Ascending aorta (tissue), 2 donors: ENCODE measurements at regions not wholly inside any gene's neighbourhood (a gene's known extent, or its start where the extent isn't known, plus 50 kb on each side); places are given as distances from the start of the nearest gene placed in this dataset.
A peak's percentile ranks its signal among the peaks of the same experiment; 100 is the strongest.

Experiments used
- DNase-seq, 2 donors: peaks; one replicate each; pipeline ENCODE4 v3.0.0-alpha.2; 2019; ENCODE audit warnings: low spot score in 2 of 2
- H3K27ac ChIP-seq, 2 donors: fragments of 200-600 bp; sonication (generic); one replicate each; pipeline ENCODE4 v1.5.1; 2016 to 2017; ENCODE audit warnings: mild to moderate bottlenecking in 1 of 2
- H3K27me3 ChIP-seq: fragments of 200-600 bp; sonication (generic); one replicate; pipeline ENCODE4 v1.5.1; 2017
- H3K36me3 ChIP-seq, 2 donors: fragments of 200-600 bp; sonication (generic); one replicate each; pipeline ENCODE4 v1.5.1; 2016
- H3K4me1 ChIP-seq, 2 donors: fragments of 200-600 bp; sonication (generic); one replicate each; pipeline ENCODE4 v1.5.1; 2016 to 2017; ENCODE audit warnings: mild to moderate bottlenecking in 1 of 2
- H3K4me3 ChIP-seq, 2 donors: fragments of 200-600 bp; sonication (generic); one replicate each; pipeline ENCODE4 v1.5.1; 2016 to 2017; ENCODE audit warnings: mild to moderate bottlenecking in 1 of 2
- H3K9me3 ChIP-seq, 2 donors: fragments of 200-600 bp; sonication (generic); one replicate each; pipeline ENCODE4 v1.5.1; 2016
- CTCF ChIP-seq, 3 experiments: fragments of 200-600 bp in 2 of 3; fragments of 450-650 bp in 1 of 3; sonication (generic) in 2 of 3; IDR thresholded peaks; one replicate each; pipeline ENCODE4 v1.5.1; 2016 to 2019; ENCODE audit warnings: antibody characterized with exemption in 3 of 3, mild to moderate bottlenecking in 1 of 3, moderate library complexity in 1 of 3
- intact Hi-C: fragments of 100-400 bp; cut with DNase I; formaldehyde crosslinking; loops from one replicate; pipeline ENCODE4 v1.15.1; 2023

DNA sequence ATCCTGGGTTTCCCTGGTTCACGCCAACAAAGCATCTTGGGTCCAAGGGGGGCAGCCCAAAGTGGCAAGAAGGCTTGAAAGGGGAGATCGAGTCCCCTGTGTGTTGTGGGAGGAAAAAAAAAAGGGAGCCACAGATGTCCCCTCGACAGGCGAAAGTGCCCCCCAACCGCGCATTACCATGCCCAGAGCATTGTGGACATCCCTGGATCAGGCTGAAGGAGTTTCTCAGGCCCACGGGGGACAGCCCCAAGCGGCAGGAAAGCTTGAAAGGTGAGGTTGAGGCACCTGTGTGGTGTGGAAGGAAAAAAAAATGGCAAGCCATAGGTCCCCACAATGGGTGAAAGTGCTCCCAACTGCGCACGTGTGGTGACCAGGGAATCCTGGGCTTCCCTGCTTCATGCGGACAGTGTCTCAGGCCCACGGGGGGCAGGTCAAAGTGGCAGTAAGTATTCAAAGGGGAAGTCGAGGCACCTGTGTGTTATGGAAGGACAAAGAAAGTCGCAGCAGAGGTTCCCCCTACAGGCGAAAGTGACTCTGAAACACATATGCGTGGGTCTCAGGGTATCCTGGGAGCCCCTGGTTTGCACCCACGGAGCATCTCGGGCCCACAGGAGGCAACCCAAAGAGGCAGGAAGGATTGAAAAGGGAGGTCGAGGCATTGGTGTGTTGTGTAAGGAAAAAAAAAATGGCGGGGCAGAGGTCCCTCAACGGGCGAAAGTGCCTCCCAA is 580.1 kb downstream of the ALG10 start:
- H3K36me3 ChIP-seq: no peaks in the 10 kb centered on the region
- no peak overlapping the region for H3K4me3 ChIP-seq
- H3K4me1 ChIP-seq: no peaks in the 10 kb centered on the region
- intact Hi-C loops: no loop called here
- H3K27me3 ChIP-seq: no peaks in the 10 kb centered on the region
- no peak for TF ChIP-seq CTCF (IDR thresholded peaks at IDR 0.05)
- no peak for DNase-seq
- peaks cover 14 to 22% of the 10 kb centered on the region in 2 donors for H3K9me3 ChIP-seq
- H3K27ac ChIP-seq: no peak overlapping the region

DNA sequence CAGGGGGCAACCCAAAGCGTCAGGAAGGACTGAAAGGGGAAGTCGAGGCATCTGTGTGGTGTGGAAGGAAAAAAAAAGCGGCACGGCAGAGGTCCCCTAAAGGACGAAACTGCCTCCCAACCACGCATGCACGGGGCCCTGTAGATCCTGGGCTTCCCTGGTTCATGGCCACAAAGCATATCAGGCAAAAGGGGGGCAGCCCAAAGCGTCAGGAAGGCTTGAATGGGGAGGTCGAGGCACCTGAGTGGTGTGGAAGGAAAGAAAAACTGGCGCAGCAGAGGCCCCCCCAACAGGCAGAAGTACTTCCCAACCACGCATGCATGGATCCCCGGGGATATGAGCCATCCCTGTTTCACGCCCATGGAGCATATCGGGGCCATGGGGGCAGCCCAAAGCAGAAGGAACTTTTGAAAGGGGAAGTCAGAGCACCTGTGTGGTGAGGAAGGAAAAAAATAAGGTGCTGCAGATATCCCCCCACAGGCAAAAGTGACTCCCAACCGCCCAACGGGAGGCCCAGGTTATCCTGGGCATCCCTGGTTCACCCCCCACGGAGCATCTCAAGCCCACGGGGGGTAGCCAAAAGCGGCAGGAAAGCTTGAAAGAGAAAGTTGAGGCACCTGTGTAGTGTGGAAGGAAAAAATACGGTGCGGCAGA is 581.2 kb downstream of the ALG10 start:
- intact Hi-C loops: no loop called here
- peaks cover 20 to 26% of the 10 kb centered on the region in 2 donors for H3K9me3 ChIP-seq

GRCh38 chr12:34604227-34604626 is 581.9 kb downstream of the ALG10 start:
- no peak for DNase-seq
- Histone ChIP-seq H3K27me3 (no peaks in the 10 kb centered on the region), H3K9me3 (peaks cover 15 to 25% of the 10 kb centered on the region in 2 donors), H3K36me3 (no peaks in the 10 kb centered on the region), H3K4me1 (no peaks in the 10 kb centered on the region), H3K4me3 (no peak overlapping the region), H3K27ac (no peak overlapping the region)
- intact Hi-C loops: no loop called here
- TF ChIP-seq CTCF (IDR thresholded peaks at IDR 0.05): no peak

More for the DNA sequence above, 581.2 kb downstream of the ALG10 start:
- H3K4me3 ChIP-seq: no peak overlapping the region
- H3K27ac ChIP-seq: no peak overlapping the region
- no peaks in the 10 kb centered on the region for H3K4me1 ChIP-seq
- TF ChIP-seq CTCF (IDR thresholded peaks at IDR 0.05): no peak
- no peaks in the 10 kb centered on the region for H3K36me3 ChIP-seq
- H3K27me3 ChIP-seq: no peaks in the 10 kb centered on the region
- no peak for DNase-seq

DNA sequence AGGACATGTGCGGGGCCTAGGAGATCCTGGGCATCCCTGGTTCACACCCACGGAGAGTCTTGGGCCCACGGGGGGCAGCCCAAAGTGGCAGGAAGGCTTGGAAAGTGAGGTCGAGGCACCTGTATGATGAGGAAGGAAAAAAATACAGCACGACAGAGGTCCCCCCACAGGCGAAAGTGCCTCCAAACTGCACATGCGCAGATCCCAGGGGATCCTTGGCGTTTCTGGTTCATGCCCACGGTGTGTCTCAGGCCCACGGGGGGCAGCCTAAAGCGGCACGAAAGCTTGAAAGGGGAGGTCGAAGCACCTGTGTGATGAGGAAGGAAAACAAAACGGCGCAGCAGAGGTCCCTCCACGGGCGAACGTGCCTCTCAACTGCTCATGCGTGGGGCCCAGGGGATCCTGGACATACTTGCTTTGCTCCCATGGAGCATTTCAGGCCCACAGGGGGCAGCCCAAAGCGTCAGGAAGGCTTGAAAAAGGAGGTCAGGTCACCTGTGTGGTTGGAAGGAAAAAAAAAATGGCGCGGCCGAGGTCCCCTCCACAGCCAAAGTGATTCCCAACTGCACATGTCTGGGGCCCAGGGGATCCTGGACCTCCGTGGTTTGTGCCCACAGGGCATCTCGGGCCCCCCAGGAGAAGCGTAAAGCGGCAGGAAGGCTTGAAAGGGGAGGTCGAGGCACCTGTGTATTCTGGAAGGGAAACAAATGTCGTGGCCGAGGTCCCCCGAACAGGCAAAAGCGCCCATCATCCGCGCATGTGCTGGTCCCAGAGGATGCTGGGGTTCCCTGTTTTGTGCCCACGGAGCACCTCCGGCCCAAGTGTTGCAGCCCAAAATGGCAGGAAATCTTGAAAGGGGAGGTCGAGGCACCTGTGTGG is 582.6 kb downstream of the ALG10 start:
- peak in 1 of 2 donors; percentile 52 for DNase-seq
- no peaks in the 10 kb centered on the region for H3K36me3 ChIP-seq
- H3K4me1 ChIP-seq: no peaks in the 10 kb centered on the region
- peaks cover 14 to 27% of the 10 kb centered on the region in 2 donors for H3K9me3 ChIP-seq
- H3K27me3 ChIP-seq: no peaks in the 10 kb centered on the region
- H3K4me3 ChIP-seq: no peak overlapping the region
- intact Hi-C loops: no loop called here
- H3K27ac ChIP-seq: no peak overlapping the region
- no peak for TF ChIP-seq CTCF (IDR thresholded peaks at IDR 0.05)

DNA sequence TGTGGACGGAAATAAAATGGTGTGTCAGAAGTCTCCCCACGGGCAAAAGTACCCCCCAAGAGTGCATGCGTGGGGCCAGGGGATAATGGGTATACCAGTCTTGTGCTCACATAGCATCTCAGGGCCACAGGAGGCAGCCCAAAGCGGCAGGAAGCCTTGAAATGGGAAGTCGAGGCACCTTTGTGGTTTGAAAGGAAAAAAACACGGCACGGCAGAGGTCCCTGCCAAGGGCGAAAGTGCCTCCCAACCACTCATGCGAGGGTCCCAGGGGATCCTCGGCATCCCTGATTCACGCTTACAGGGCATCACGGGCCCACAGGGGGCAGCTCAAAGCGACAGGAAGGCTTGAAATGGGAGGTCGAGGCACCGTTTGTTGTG is 583.2 kb downstream of the ALG10 start:
- intact Hi-C loops: no loop called here
- no peak for TF ChIP-seq CTCF (IDR thresholded peaks at IDR 0.05)
- no peak overlapping the region for H3K27ac ChIP-seq
- H3K27me3 ChIP-seq: no peaks in the 10 kb centered on the region
- peak in 1 of 2 donors; percentile 56 for DNase-seq
- H3K4me1 ChIP-seq: no peaks in the 10 kb centered on the region
- H3K36me3 ChIP-seq: no peaks in the 10 kb centered on the region
- H3K4me3 ChIP-seq: no peak overlapping the region
- H3K9me3 ChIP-seq: peaks cover 14 to 31% of the 10 kb centered on the region in 2 donors
